ENCODE measurements at regions not wholly inside any gene's neighbourhood (a gene's known extent, or its start where the extent isn't known, plus 50 kb on each side); places are given as distances from the start of the nearest gene placed in this dataset.

DNA sequence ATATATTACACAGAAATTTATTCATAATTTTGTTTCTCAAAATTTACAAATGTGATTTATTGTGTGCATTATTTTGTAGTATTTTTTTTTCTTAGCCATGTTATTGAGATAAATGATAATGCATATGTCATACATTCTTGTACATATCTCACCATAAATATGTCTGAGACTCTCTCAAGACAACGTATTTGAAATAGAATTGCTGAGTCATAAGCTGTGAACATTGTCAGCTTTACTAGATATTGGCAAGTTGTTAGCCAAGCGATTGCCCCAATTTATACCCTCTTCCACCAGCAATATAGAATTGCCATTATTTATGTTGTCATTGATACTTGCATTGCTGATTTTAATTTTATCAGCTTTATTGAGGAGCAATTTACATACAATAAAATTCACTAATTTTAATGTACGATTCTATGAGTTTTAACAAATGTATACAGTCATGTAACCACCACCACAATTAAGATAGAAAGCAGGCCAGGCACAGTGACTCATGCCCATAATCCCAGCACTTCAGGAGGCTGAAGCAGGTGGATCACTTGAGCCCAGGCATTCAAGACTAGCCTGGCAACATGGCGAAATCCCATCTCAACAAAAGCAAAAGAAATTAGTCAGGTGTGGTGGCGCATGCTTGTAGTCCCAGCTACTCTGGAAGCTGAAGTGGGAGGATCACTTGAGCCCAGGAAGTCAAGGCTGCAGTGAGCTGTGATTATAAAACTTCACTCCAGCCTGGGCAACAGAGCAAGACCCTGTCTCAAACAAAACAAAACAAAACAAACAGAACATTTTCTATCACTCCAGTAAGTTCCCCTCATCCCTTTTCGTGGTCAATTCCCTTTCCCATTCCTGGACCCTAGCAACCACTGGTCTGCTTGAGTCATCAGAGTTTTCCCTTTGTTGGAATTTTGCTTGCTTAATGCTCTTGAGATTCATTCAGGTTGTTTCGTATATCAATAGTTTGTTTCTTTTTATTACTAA is 373.1 kb downstream of the MFSD1 start:
- no peak for DNase-seq

DNA sequence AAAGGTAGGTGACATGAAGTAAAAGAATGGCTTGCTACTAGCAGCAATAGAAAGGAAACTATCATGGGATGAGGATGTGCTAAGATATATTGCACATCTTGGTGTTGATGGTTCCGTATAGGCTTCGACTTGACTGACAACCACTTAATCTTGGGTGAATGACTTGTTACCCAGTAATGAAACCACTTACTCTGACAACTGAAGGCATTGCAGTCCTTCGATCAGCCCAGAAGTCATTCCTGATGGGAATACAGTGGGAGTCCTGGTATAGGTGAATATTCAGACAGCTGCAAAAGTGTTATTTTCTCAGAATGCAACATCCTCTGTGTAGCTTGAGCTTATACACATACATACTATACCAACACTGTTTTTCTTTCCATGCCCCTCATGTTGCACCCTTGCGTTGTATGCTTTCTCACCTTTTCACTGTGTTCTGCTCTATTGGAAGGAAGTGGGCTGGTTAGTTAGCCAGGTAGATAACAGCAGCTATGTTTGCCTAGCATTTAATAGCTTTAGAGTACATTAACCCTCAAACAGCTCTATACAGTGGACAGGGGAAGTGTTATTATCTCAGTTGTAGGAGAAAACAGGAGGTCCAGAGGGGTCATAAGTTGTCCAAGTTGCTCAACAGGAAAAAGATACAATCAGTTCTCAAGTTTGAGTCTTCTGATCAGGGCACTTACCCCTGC is 376.5 kb downstream of the MFSD1 start:
- no peak for DNase-seq

DNA sequence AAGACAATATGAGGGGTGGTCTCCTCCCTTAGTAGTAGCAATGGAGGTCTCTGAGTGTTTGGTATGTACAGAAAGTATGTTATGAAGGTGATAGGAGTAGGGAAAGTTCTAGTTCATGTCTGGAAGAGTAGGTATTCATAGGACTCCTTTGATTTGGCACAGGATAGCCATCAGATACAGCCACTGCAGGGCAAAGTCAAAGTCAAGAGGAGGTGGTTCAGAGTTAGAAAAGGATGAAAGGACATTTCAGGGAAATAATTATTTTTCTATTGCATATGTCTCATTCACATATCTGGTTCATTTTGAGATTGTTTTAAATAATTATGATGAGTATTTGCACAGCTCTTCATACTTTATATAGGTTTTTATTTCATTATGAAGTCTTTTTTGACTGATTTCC is 381.1 kb downstream of the MFSD1 start:
- DNase-seq: no peak

GRCh38 chr3:159185443-159186050 is 383.7 kb downstream of the MFSD1 start:
- no peak for DNase-seq

GRCh38 chr3:159186581-159186980 is 384.7 kb downstream of the MFSD1 start:
- no peak for DNase-seq

DNA sequence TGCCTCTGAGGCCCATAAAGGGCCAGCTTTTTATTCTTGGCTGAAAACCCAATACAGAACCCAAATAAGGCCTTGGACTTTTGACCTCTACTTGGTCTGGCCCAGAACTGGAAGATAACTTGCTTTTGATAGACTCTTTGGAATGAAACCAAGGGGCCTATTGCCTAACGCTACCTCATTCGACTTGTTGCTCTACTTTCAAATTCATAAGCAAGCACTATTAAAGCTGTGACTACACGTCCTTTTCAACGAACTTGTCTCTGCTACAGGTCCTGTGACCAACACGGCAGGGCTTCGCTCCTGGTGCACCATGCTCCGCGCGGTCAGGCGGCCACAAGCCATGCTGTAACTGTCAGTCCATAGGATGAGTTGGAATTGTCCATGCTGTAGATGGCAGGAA is 385.4 kb downstream of the MFSD1 start:
- DNase-seq: no peak

- no peak for DNase-seq
Measured at GRCh38 chr3:159187706-159188105, 385.9 kb downstream of the MFSD1 start.

- DNase-seq: no peak
Measured at GRCh38 chr3:159189994-159190669, 388.3 kb downstream of the MFSD1 start.

- DNase-seq: no peak
Measured at GRCh38 chr3:159191447-159191846, 389.6 kb downstream of the MFSD1 start.

DNA sequence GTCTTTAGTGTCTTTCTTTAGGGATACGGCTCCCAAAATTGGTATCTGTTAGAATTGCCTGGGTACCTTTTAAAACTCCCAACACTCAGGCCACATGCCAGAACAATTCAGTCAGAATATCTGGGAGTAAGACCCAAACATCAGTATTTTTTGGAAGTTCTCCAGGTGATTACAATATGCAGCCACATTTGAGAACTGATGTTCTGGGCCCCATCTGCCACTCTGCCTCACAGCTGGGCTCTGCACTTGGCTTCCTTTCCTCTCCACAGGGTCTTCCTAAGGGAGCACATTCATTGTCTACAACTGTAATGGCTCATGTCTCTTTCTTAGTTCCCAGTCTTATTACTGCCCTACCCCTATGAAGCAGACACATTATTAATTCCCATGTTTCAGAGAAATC is 394.5 kb downstream of the MFSD1 start:
- no peak for DNase-seq

DNA sequence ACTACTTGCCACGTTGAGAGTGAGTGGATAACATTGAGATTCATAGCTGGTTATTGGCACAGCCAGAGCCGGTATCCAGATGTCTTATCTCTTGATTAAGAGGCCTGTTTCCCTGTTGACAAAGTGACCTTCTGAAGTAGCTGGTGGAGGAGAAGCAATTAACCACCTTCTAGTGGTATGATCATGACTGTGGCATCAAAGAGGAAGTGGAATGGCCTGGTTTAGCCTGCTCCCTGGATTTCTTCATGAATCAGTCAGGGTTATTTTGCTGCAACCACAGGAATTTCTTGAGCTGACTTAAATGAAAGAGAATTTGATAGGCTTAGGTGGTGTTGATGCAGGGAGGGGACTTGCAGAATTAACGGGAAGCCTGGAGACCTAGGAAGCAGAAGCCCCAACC is 398.3 kb downstream of the MFSD1 start:
- no peak for DNase-seq

GRCh38 chr3:159208050-159208449 is 406.2 kb downstream of the MFSD1 start:
- no peak for DNase-seq

DNA sequence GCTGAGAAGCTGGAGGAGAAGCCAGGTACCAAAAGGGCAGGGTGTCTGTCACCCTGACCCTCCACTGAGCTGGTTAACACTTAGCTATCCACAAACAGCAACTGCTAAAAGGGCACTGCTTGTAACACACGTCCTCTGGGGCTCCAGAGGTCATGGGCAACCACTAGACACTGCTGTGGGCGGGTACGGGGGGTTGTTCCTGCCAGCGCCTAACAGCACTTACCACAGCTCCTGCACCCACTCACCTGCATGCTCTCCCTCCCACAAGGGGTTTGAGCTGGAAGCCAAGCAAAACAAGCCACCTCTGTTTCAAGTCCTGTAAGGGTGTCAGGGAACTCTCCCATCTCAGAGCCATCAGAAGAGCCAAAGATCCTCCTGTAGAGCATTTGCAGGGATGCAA is 407.6 kb downstream of the MFSD1 start:
- no peak for DNase-seq

GRCh38 chr3:159210336-159210735 is 408.5 kb downstream of the MFSD1 start:
- DNase-seq: no peak

- DNase-seq: no peak
Measured at GRCh38 chr3:159216311-159216710, 414.5 kb downstream of the MFSD1 start.

- no peak for DNase-seq
Measured at GRCh38 chr3:159219231-159219630, 417.4 kb downstream of the MFSD1 start.

- no peak for DNase-seq
Measured at GRCh38 chr3:159221335-159221734, 419.5 kb downstream of the MFSD1 start.

DNA sequence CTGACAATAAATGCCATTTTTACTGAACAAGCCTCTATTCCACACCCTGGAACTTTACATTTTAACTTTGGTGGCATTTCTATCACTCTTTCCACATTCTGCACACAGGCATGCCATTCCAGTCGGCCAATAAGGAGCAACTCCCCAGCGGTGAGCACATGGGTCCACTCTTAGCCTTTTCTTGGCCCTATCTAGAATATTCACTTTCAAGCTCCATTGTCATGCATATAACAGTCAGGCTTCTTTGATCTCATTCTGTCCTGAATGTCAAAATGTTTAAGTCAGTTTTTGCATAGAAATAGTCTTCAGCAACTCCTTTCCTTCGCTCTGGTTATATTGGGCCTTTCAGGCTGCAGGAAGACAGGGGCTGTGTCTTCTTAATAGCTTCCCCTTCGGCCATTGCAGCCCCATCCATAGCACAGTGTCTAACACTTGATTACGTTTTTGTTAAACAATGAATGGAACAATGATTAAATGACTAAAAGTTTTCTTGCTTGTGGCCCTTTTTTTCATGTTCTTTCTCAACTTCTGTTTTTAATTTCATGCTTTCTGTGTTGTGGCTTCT is 427.3 kb downstream of the MFSD1 start:
- no peak for DNase-seq

GRCh38 chr3:159232966-159233365 is 431.1 kb downstream of the MFSD1 start:
- no peak for DNase-seq

DNA sequence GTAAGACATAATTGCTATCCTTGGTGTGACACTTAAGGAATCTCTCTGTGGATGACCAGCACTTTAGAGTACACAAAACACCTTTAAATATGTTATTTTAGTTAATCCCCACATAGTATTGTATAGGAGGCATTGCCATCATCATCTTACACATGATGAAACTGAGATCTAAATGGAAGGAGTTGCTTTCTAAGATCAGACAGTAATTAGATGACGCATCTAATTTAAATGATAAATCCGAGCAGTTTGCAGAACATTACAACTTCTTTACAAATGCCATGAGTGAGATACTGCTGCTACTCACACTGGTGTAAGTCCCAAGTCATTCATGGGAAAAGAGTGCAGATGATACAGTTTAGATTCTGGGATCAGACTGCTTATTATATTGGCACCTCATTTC is 431.9 kb downstream of the MFSD1 start:
- no peak for DNase-seq

GRCh38 chr3:159234306-159234705 is 432.5 kb downstream of the MFSD1 start:
- no peak for DNase-seq

DNA sequence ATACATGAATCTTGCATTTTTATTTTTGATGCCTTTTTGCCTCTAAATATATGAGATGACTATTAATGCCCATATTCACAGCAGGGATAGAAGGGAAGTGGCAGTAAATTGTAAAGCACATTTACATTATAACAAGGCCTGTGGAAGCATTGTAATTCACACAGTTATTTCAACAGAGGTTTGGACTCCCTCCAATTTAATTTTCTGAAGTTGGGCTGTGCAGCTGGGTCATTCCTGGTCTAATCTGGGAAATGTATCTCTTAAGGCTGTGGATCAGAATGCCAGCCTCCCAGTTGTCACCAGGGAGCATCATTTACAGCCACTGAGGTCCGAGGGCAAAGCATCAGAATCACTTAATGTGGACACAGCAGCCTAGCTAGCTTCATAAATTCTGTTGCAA is 434.5 kb downstream of the MFSD1 start:
- no peak for DNase-seq

- DNase-seq: no peak
Measured at GRCh38 chr3:159237226-159237625, 435.4 kb downstream of the MFSD1 start.

All from activated T-cell treated with anti-CD3 and anti-CD28 coated beads, Interleukin-2, amount 50 U/mL, for 48 hours (primary cell).